IMR-90 (cell line): ENCODE measurements at regions not wholly inside any gene's neighbourhood (a gene's known extent, or its start where the extent isn't known, plus 50 kb on each side); places are given as distances from the start of the nearest gene placed in this dataset.

Experiments used
- ATAC-seq: fragments of 200-7000 bp; cut with Tn5 transposase; 2 replicates; pipeline ENCODE4 v1.9.1; 2020; ENCODE audit warnings: low read depth, mild to moderate bottlenecking, moderate library complexity
- BruUV-seq: library from RNA; stranded (reverse); fragments of 400-500 nt; replicated peaks from 2 replicates; lab custom pipeline; 2021; lab: Mats Ljungman, UMichigan
- CTCF ChIA-PET: fragments of 300-600 bp; formaldehyde crosslinking; extraction: SDS; loops from one replicate; lab custom pipeline; 2021; ENCODE audit warnings: antibody characterized with exemption; lab: Yijun Ruan, JAX
- POLR2A ChIA-PET: fragments of 300-600 bp; sonication (Branson Sonifier 250); formaldehyde crosslinking; loops from one replicate; lab custom pipeline; 2022; ENCODE audit warnings: antibody characterized with exemption; ENCODE audit not compliant: unreplicated experiment; lab: Charles Lee
- DNase-seq: peaks from one replicate; pipeline ENCODE4 v3.0.0; 2013
- H2AFZ ChIP-seq: replicated peaks from 2 replicates; pipeline ENCODE3; 2013; ENCODE audit warnings: low read length, mild to moderate bottlenecking; ENCODE audit not compliant: poor library complexity
- H2AK5ac ChIP-seq: 2 replicates; pipeline ENCODE4 v1.6.1; 2013; ENCODE audit warnings: low read depth, low read length, inconsistent platforms
- H2AK9ac ChIP-seq: replicated peaks from 2 replicates; pipeline ENCODE3; 2013; ENCODE audit warnings: mild to moderate bottlenecking, low read depth, low read length, moderate library complexity; ENCODE audit not compliant: poor library complexity
- H2BK120ac ChIP-seq: 2 replicates; pipeline ENCODE4 v1.6.1; 2013; ENCODE audit warnings: low read depth, low read length, inconsistent platforms
- H2BK15ac ChIP-seq: 3 replicates; pipeline ENCODE4 v1.6.1; 2013; ENCODE audit warnings: low read depth, low read length, inconsistent platforms
- H2BK20ac ChIP-seq: 2 replicates; pipeline ENCODE4 v1.6.1; 2013; ENCODE audit warnings: low read depth, mild to moderate bottlenecking, inconsistent platforms, low read length, moderate library complexity
- H2BK5ac ChIP-seq: 2 replicates; pipeline ENCODE4 v1.6.1; 2013; ENCODE audit warnings: mild to moderate bottlenecking, low read depth, low read length, inconsistent platforms; ENCODE audit not compliant: poor library complexity, severe bottlenecking
- H3K14ac ChIP-seq: replicated peaks from 2 replicates; pipeline ENCODE4 v1.6.1; 2013; ENCODE audit warnings: low read depth, low read length, inconsistent platforms
- H3K18ac ChIP-seq: 2 replicates; pipeline ENCODE4 v1.6.1; 2013; ENCODE audit warnings: low read depth, low read length, control low read depth
- H3K23ac ChIP-seq: 2 replicates; pipeline ENCODE4 v1.6.1; 2013; ENCODE audit warnings: low read depth, low read length, inconsistent platforms
- H3K27ac ChIP-seq: 2 replicates; pipeline ENCODE4 v1.5.1; 2013; ENCODE audit warnings: mild to moderate bottlenecking, control low read depth, low read length; ENCODE audit not compliant: insufficient read depth
- H3K27me3 ChIP-seq: 2 replicates; pipeline ENCODE4 v1.6.1; 2013; ENCODE audit warnings: low read length; ENCODE audit not compliant: control insufficient read depth, insufficient read depth
- H3K36me3 ChIP-seq: 2 replicates; pipeline ENCODE4 v1.6.1; 2013; ENCODE audit warnings: low read length, mixed read lengths; ENCODE audit not compliant: control insufficient read depth, insufficient read depth
- H3K4ac ChIP-seq: 2 replicates; pipeline ENCODE4 v1.6.1; 2013; ENCODE audit warnings: low read depth, low read length, inconsistent platforms
- H3K4me1 ChIP-seq: 2 replicates; pipeline ENCODE4 v1.6.1; 2013; ENCODE audit warnings: low read length, mixed read lengths; ENCODE audit not compliant: control insufficient read depth, insufficient read depth
- H3K4me2 ChIP-seq: 2 replicates; pipeline ENCODE4 v1.6.1; 2013; ENCODE audit warnings: low read depth, mild to moderate bottlenecking, control low read depth, low read length, moderate library complexity
- H3K4me3 ChIP-seq: 2 replicates; pipeline ENCODE4 v1.5.1; 2013; ENCODE audit warnings: low read depth, mild to moderate bottlenecking, control low read depth, low read length, moderate library complexity; ENCODE audit not compliant: insufficient read depth
- H3K56ac ChIP-seq: 2 replicates; pipeline ENCODE4 v1.6.1; 2013; ENCODE audit warnings: low read length, inconsistent platforms; ENCODE audit not compliant: insufficient read depth; ENCODE audit errors: extremely low read depth
- H3K79me1 ChIP-seq, 2 experiments: 2 replicates each; pipeline ENCODE4 v1.6.1; 2013; ENCODE audit warnings: low read length in 2 of 2, inconsistent platforms in 1 of 2, low read depth in 1 of 2
- H3K9ac ChIP-seq: 2 replicates; pipeline ENCODE4 v1.6.1; 2013; ENCODE audit warnings: low read depth, low read length, control low read depth
- H3K9me1 ChIP-seq: 2 replicates; pipeline ENCODE4 v1.6.1; 2013; ENCODE audit warnings: low read length, inconsistent platforms; ENCODE audit not compliant: insufficient read depth
- H3K9me3 ChIP-seq: 2 replicates; pipeline ENCODE4 v1.6.1; 2013; ENCODE audit warnings: low read length; ENCODE audit not compliant: control insufficient read depth, insufficient read depth
- H4K20me1 ChIP-seq: 2 replicates; pipeline ENCODE4 v1.6.1; 2013; ENCODE audit warnings: low read length, inconsistent platforms; ENCODE audit not compliant: insufficient read depth
- H4K5ac ChIP-seq: 2 replicates; pipeline ENCODE4 v1.6.1; 2013; ENCODE audit warnings: mild to moderate bottlenecking, low read depth, low read length, control low read depth
- H4K8ac ChIP-seq, 2 experiments: 2 replicates each; pipeline ENCODE4 v1.6.1; 2013; ENCODE audit warnings: low read depth in 2 of 2, low read length in 2 of 2, control low read depth in 1 of 2, inconsistent platforms in 1 of 2
- H4K91ac ChIP-seq: 2 replicates; pipeline ENCODE4 v1.6.1; 2013; ENCODE audit warnings: low read depth, low read length, inconsistent platforms; ENCODE audit not compliant: insufficient read depth
- CHD1 ChIP-seq: IDR thresholded peaks from 2 replicates; pipeline ENCODE4 v1.6.1; 2012; ENCODE audit warnings: low read depth, low read length, improper control_type of control experiment
- RFX5 ChIP-seq: IDR thresholded peaks from 2 replicates; pipeline ENCODE4 v1.8.0; 2012; ENCODE audit warnings: low read depth, mild to moderate bottlenecking, low read length, moderate library complexity
- WGBS, 2 experiments: methylation state at CpG; one replicate each; pipeline versions ENCODE4 v1.1.5 to v1.1.7; 2013; ENCODE audit warnings: missing lambda C conversion rate in 2 of 2; ENCODE audit not compliant: insufficient read length in 1 of 2; ENCODE audit errors: extremely low coverage in 2 of 2; 5-methylcytosine and 5-hydroxymethylcytosine counted together
- dilution Hi-C: fragments of 300-500 bp; cut with HindIII; formaldehyde crosslinking; loops from one replicate; pipeline ENCODE4 v1.14.3; 2018; ENCODE audit warnings: low sequenced_read_pairs; ENCODE audit not compliant: unreplicated experiment
- in situ Hi-C: fragments of 300-500 bp; cut with MboI; formaldehyde crosslinking; loops from 3 replicates; pipeline ENCODE4 v1.14.3; 2019; ENCODE audit warnings: low sequenced_read_pairs, inconsistent platforms, mixed read lengths
- intact Hi-C: fragments of 100-400 bp; cut with micrococcal nuclease; formaldehyde crosslinking; loops from 2 replicates; pipeline ENCODE4 v1.10.0; 2022

GRCh38 chr2:107148055-107148454 is 262.1 kb upstream of the ST6GAL2 start:
- Histone ChIP-seq H3K4me1 (no peaks in the 10 kb centered on the region), H4K20me1 (no peaks in the 10 kb centered on the region), H3K14ac (no peak overlapping the region), H3K56ac (no peak overlapping the region), H3K79me1 (no peaks in the 10 kb centered on the region), H3K9ac (no peak overlapping the region), H3K27ac (no peak overlapping the region), H3K4ac (no peak overlapping the region), H3K4me3 (no peak overlapping the region), H3K23ac (no peak overlapping the region), H4K91ac (no peak overlapping the region), H3K9me3 (peaks cover 7% of the 10 kb centered on the region), H3K27me3 (no peaks in the 10 kb centered on the region), H4K5ac (no peak overlapping the region), H3K4me2 (no peak overlapping the region), H2BK15ac (no peak overlapping the region), H2AK5ac (no peak overlapping the region), H3K36me3 (no peaks in the 10 kb centered on the region), H2BK5ac (no peak overlapping the region), H2AK9ac (no peak overlapping the region), H3K9me1 (no peaks in the 10 kb centered on the region), H3K18ac (no peak overlapping the region), H4K8ac (no peak overlapping the region), H2BK20ac (no peak overlapping the region), H2BK120ac (no peak overlapping the region), H2AFZ (no peak overlapping the region)
- CTCF ChIA-PET: no interaction called here
- dilution Hi-C loops (no loop called here), intact Hi-C loops (no loop called here), in situ Hi-C loops (no loop called here)
- BruUV-seq: no TSS peak
- DNase-seq (no peak), ATAC-seq (no peak)
- POLR2A ChIA-PET: no interaction called here
- no CpG with 5 or more reads among the region's 3 CpGs for WGBS, 2 experiments
- TF ChIP-seq RFX5 (no peak), CHD1 (no peak)
